K562 (cell line): ENCODE measurements at regions not wholly inside any gene's neighbourhood (a gene's known extent, or its start where the extent isn't known, plus 50 kb on each side); places are given as distances from the start of the nearest gene placed in this dataset.

Source experiments
- ATAC-seq: fragments of 200-7000 bp; cut with Tn5 transposase; 3 replicates; pipeline ENCODE4 v1.9.1; 2020; ENCODE audit warnings: moderate library complexity
- BruUV-seq: library from RNA; stranded (reverse); fragments of 400-500 nt; replicated peaks from 2 replicates; lab custom pipeline; 2021; lab: Mats Ljungman, UMichigan
- CTCF ChIA-PET: fragments of 300-600 bp; formaldehyde crosslinking; extraction: SDS; loops from one replicate; lab custom pipeline; 2021; ENCODE audit warnings: low intra/inter-chr PET ratio; lab: Yijun Ruan, JAX
- POLR2A ChIA-PET: fragments of 300-600, 350-650 bp; sonication (Branson Sonifier 250); formaldehyde crosslinking; extraction: SDS; loops from one replicate; lab custom pipeline; 2021; ENCODE audit warnings: antibody characterized with exemption, inconsistent platforms; lab: Yijun Ruan, JAX
- DNase-seq, 4 experiments: peaks; one replicate each; pipeline versions ENCODE4 v3.0.0 to v3.0.0-alpha.2; 2011 to 2018; ENCODE audit warnings: low spot score in 3 of 4, mixed read lengths in 3 of 4; ENCODE audit errors: extremely low read depth in 1 of 4
- FAIRE-seq: peaks from 2 replicates; lab custom pipeline; 2011; peaks lifted over from hg19 to GRCh38; lab: Jason Lieb, UNC
- H2AFZ ChIP-seq: 2 replicates; pipeline ENCODE4 v1.6.0; 2011; ENCODE audit warnings: low read depth, low read length, control low read depth, inconsistent platforms
- H3K27ac ChIP-seq: fragments of 200-600 bp; 3 replicates; pipeline ENCODE4 v1.8.0; 2011; ENCODE audit warnings: low read depth, mild to moderate bottlenecking, control low read depth, inconsistent platforms, low read length, moderate library complexity, mixed read lengths; ENCODE audit errors: extremely low read depth
- H3K27me3 ChIP-seq, 2 experiments: fragments of 300-600 bp in 1 of 2; 2 replicates in 1 of 2; 3 replicates in 1 of 2; pipeline versions ENCODE4 v1.6.0 to v1.8.0; 2011; ENCODE audit warnings: inconsistent platforms in 2 of 2, low read length in 2 of 2, mild to moderate bottlenecking in 1 of 2, mixed read lengths in 1 of 2, moderate library complexity in 1 of 2; ENCODE audit not compliant: control insufficient read depth in 2 of 2, insufficient read depth in 2 of 2
- H3K36me3 ChIP-seq: fragments of 300-600 bp; 3 replicates; pipeline ENCODE4 v1.8.0; 2011; ENCODE audit warnings: mild to moderate bottlenecking, low read length, inconsistent platforms; ENCODE audit not compliant: control insufficient read depth, insufficient read depth
- H3K4me1 ChIP-seq, 2 experiments: fragments of 200-600 bp in 1 of 2; replicated peaks in 1 of 2; 2 replicates in 1 of 2; 3 replicates in 1 of 2; pipeline versions ENCODE4 v1.5.1 to v1.8.0; 2011; ENCODE audit warnings: inconsistent platforms in 2 of 2, low read length in 2 of 2, mild to moderate bottlenecking in 1 of 2, mixed read lengths in 1 of 2, moderate library complexity in 1 of 2; ENCODE audit not compliant: control insufficient read depth in 2 of 2, insufficient read depth in 2 of 2
- H3K4me2 ChIP-seq: 2 replicates; pipeline ENCODE4 v1.6.1; 2011; ENCODE audit warnings: low read length, control low read depth, inconsistent platforms, mixed read lengths; ENCODE audit not compliant: insufficient read depth
- H3K4me3 ChIP-seq: fragments of 200-600 bp; sonication (generic), shearing (Covaris generic); 2 replicates; pipeline ENCODE4 v1.5.1; 2016; ENCODE audit warnings: control low read depth, inconsistent platforms
- H3K79me2 ChIP-seq: fragments of 200-600 bp; 3 replicates; pipeline ENCODE4 v1.8.0; 2011; ENCODE audit warnings: low read length, inconsistent platforms; ENCODE audit not compliant: control insufficient read depth, insufficient read depth
- H3K9ac ChIP-seq, 2 experiments: 2 replicates each; pipeline versions ENCODE4 v1.6.0 to v1.6.1; 2011; ENCODE audit warnings: low read depth in 2 of 2, low read length in 2 of 2, control low read depth in 1 of 2, inconsistent platforms in 1 of 2, mild to moderate bottlenecking in 1 of 2, mixed read lengths in 1 of 2; ENCODE audit not compliant: insufficient read depth in 1 of 2
- H3K9me1 ChIP-seq: one replicate; pipeline ENCODE4 v1.6.0; 2011; ENCODE audit warnings: inconsistent platforms, mild to moderate bottlenecking, low read length, moderate library complexity; ENCODE audit not compliant: control insufficient read depth, insufficient read depth
- H3K9me3 ChIP-seq: replicated peaks from 2 replicates; pipeline ENCODE4 v1.5.1; 2011; ENCODE audit warnings: low read depth, low read length, inconsistent platforms; ENCODE audit not compliant: control insufficient read depth, insufficient read depth
- H4K20me1 ChIP-seq: replicated peaks from 2 replicates; pipeline ENCODE4 v1.6.1; 2011; ENCODE audit warnings: low read length, inconsistent platforms, mixed read lengths; ENCODE audit not compliant: control insufficient read depth, insufficient read depth
- EGR1 ChIP-seq: fragments of 450-650 bp; conservative IDR thresholded peaks from 2 replicates; pipeline ENCODE4 v1.6.1; 2017; ENCODE audit warnings: mild to moderate bottlenecking
- NRF1 ChIP-seq, 2 experiments: fragments of 450-650 bp; IDR thresholded peaks in 1 of 2; conservative IDR thresholded peaks in 1 of 2; 2 replicates each; pipeline ENCODE4 v1.6.1; 2014; ENCODE audit warnings: mild to moderate bottlenecking in 2 of 2
- SUPT5H ChIP-seq: fragments of 450-650 bp; IDR thresholded peaks from 2 replicates; pipeline ENCODE4 v1.6.1; 2016
- ZNF347 ChIP-seq: fragments of 450-650 bp; formaldehyde crosslinking; IDR thresholded peaks from 2 replicates; pipeline ENCODE4 v1.4.0; 2020; ENCODE audit warnings: low read depth, mild to moderate bottlenecking, moderate library complexity
- in situ Hi-C: fragments of 300-500 bp; cut with MboI; formaldehyde crosslinking; loops from 4 replicates; pipeline ENCODE4 v1.15.0; 2018; ENCODE audit warnings: inconsistent platforms, mixed read lengths
- intact Hi-C: fragments of 100-400 bp; cut with micrococcal nuclease; formaldehyde crosslinking; loops from 2 replicates; pipeline ENCODE4 v1.14.2; 2022
- TF ChIP-seq, protein P1 (sequence below): fragments of 450-650 bp; IDR thresholded peaks from 2 replicates; pipeline ENCODE4 v1.6.1; 2016; ENCODE audit warnings: antibody characterized with exemption
- TF ChIP-seq, protein P2 (sequence below): fragments of 250-450 bp; sonication (Bioruptor Pico); IDR thresholded peaks from 2 replicates; pipeline ENCODE4 v1.8.0; 2022; ENCODE audit warnings: moderate library complexity, mild to moderate bottlenecking, inconsistent platforms

DNA sequence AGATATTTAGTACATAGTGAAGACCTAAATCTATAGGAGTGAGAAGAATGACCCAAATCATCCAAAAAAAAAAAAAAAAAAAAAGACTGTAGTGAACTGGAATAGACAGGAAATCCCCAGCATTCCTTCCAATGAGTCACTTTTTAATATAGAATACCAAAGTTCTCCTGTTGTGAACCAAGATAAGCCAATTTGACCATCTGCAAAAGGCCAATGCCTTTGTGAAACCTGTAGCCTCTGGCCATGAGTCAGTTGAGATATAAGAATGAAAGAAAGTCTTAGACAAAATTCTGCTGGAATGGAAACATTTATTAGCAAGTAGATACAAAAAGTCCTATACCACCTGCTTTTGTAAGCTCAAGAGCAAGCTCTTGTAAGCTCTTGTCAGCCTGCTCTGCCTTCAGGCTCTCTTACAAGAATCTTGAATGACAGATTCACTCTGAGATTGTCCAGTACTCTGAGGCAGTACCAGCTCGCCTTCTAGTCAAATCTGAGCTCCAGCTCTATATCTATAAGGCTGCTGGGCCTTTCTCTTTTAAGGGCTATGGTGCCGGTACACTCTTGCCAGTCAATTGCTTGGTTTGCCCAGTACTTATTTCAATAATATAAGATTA lies 243.0 kb upstream of the TMTC1 start (continued):
- TF ChIP-seq, protein P1, sequence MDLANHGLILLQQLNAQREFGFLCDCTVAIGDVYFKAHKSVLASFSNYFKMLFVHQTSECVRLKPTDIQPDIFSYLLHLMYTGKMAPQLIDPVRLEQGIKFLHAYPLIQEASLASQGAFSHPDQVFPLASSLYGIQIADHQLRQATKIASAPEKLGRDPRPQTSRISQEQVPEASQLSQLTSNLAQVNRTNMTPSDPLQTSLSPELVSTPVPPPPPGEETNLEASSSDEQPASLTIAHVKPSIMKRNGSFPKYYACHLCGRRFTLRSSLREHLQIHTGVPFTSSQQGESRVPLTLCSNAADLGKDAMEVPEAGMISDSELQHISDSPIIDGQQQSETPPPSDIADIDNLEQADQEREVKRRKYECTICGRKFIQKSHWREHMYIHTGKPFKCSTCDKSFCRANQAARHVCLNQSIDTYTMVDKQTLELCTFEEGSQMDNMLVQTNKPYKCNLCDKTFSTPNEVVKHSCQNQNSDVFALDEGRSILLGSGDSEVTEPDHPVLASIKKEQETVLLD: no peak
- no peak for TF ChIP-seq SUPT5H
- no peak for TF ChIP-seq NRF1 (conservative IDR thresholded peaks at IDR 0.05 in 1 of 2, IDR thresholded peaks at IDR 0.05 in 1 of 2)
- no peak for TF ChIP-seq EGR1
- TF ChIP-seq, all 486 proteins: peak for 0

DNA sequence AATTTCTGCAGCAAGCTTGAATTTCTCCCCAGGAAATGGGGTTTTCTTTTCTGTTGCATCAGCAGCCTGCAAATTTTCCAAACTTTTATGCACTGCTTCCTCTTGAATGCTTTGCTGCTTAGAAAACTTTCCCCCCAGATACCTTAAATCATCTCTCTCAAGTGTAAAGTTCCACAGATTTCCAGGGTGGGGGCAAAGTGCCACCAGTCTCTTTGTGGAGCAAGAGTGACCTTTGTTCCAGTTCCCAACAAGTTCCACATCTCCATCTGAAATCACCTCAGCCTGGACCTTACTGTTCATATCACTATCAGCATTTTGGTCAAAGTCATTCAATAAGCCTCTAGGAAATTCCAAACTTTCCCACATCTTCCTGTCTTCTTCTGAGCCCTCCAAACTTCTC lies 241.6 kb upstream of the TMTC1 start:
- Histone ChIP-seq H3K27me3 (no peaks in the 10 kb centered on the region), H3K4me2 (no peak overlapping the region), H3K79me2 (no peaks in the 10 kb centered on the region), H3K36me3 (no peaks in the 10 kb centered on the region), H3K9me3 (no peaks in the 10 kb centered on the region; the same call in 1 of the 2 replicates), H3K4me1 (no peaks in the 10 kb centered on the region), H3K27ac (no peak overlapping the region), H4K20me1 (no peaks in the 10 kb centered on the region), H2AFZ (no peak overlapping the region), H3K9ac (no peak overlapping the region), H3K9me1 (no peaks in the 10 kb centered on the region), H3K4me3 (no peak overlapping the region)
- no TSS peak for BruUV-seq
- FAIRE-seq (no peak), DNase-seq (no peak), ATAC-seq (no peak)
- ChIA-PET CTCF (no interaction called here), POLR2A (no interaction called here)
- TF ChIP-seq, protein P2, sequence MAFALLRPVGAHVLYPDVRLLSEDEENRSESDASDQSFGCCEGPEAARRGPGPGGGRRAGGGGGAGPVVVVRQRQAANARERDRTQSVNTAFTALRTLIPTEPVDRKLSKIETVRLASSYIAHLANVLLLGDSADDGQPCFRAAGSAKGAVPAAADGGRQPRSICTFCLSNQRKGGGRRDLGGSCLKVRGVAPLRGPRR (CRISPR knock-in tag): no peak
- TF ChIP-seq ZNF347 (CRISPR knock-in tag): no peak
- intact Hi-C loops: no loop called here
- in situ Hi-C loops: no loop called here
